ENCODE measurements at regions not wholly inside any gene's neighbourhood (a gene's known extent, or its start where the extent isn't known, plus 50 kb on each side); places are given as distances from the start of the nearest gene placed in this dataset.

GRCh38 chr4:116023049-116023448, 909.6 kb upstream of the NDST4 start:
- H3K79me1 ChIP-seq (ENCODE audit: insufficient read depth, low read depth, low read length, poor library complexity, severe bottlenecking): no peaks in the 10 kb centered on the region
- WGBS (ENCODE audit: extremely low coverage, insufficient read length, low lambda C conversion rate): no CpG with 5 or more reads among the region's 5 CpGs
- H3K27me3 ChIP-seq (ENCODE audit: insufficient read depth, low read length): no peaks in the 10 kb centered on the region
- no peak for DNase-seq
- H3K23me2 ChIP-seq (ENCODE audit: insufficient read length, low read depth, low read length, poor library complexity, severe bottlenecking): no peaks in the 10 kb centered on the region
- no peak overlapping the region for H2AFZ ChIP-seq (ENCODE audit: low read length)
- no peak overlapping the region for H3K18ac ChIP-seq (ENCODE audit: insufficient read length, low read depth, low read length)
- TF ChIP-seq, protein P1, sequence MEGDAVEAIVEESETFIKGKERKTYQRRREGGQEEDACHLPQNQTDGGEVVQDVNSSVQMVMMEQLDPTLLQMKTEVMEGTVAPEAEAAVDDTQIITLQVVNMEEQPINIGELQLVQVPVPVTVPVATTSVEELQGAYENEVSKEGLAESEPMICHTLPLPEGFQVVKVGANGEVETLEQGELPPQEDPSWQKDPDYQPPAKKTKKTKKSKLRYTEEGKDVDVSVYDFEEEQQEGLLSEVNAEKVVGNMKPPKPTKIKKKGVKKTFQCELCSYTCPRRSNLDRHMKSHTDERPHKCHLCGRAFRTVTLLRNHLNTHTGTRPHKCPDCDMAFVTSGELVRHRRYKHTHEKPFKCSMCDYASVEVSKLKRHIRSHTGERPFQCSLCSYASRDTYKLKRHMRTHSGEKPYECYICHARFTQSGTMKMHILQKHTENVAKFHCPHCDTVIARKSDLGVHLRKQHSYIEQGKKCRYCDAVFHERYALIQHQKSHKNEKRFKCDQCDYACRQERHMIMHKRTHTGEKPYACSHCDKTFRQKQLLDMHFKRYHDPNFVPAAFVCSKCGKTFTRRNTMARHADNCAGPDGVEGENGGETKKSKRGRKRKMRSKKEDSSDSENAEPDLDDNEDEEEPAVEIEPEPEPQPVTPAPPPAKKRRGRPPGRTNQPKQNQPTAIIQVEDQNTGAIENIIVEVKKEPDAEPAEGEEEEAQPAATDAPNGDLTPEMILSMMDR (conservative IDR thresholded peaks at IDR 0.05): no peak
- Mint-ChIP-seq H3K4me3 (no peak overlapping the region), H3K4me1 (peaks cover 0 to 4% of the 10 kb centered on the region in 2 experiments; a peak in 2 of 4 replicates), H3K27me3 (ENCODE audit: low read depth) (no peaks in the 10 kb centered on the region), H3K9me3 (peaks cover 32 to 41% of the 10 kb centered on the region in 2 experiments), H3K27ac (no peak overlapping the region), H3K36me3 (ENCODE audit: insufficient read depth in 1 of 3, low read depth in 3 of 3) (peaks cover 8 to 35% (median 23%) of the 10 kb centered on the region in 3 experiments)
- no peak overlapping the region for H3K4me2 ChIP-seq (ENCODE audit: insufficient read depth, insufficient read length, low read length)
- no peak overlapping the region for H2BK15ac ChIP-seq (ENCODE audit: low read depth, low read length)
- H3K23ac ChIP-seq (ENCODE audit: insufficient read length, low read depth, low read length): no peak overlapping the region
- no peak overlapping the region for H3K4ac ChIP-seq (ENCODE audit: low read depth, low read length)
- no peak overlapping the region for H2BK120ac ChIP-seq (ENCODE audit: low read depth, low read length, poor library complexity, severe bottlenecking)
- no peak overlapping the region for H2BK5ac ChIP-seq (ENCODE audit: insufficient read length, low read length)
- no peak overlapping the region for H2AK5ac ChIP-seq (ENCODE audit: insufficient read length, low read length)
- H3T11ph ChIP-seq (ENCODE audit: low read length): no peak overlapping the region
- no peaks in the 10 kb centered on the region for H4K20me1 ChIP-seq (ENCODE audit: control insufficient read depth, insufficient read depth, insufficient read length)
- H4K5ac ChIP-seq (ENCODE audit: insufficient read length, low read depth, low read length): no peak overlapping the region
- no peak overlapping the region for H3K9ac ChIP-seq (ENCODE audit: extremely low read depth, insufficient read length, low read length)
- peaks cover 2% of the 10 kb centered on the region; the same call in 1 of the 2 replicates for H3K4me1 ChIP-seq (ENCODE audit: insufficient read depth, low read length)
- H3K56ac ChIP-seq (ENCODE audit: insufficient read length, low read depth, low read length): no peak overlapping the region
- H4K8ac ChIP-seq (replicated peaks; ENCODE audit: insufficient read length, low read depth, low read length): no peak overlapping the region
- H3K27ac ChIP-seq (ENCODE audit: insufficient read length, low read depth, low read length): no peak overlapping the region
- H2BK12ac ChIP-seq (ENCODE audit: insufficient read length, low read depth, low read length): no peak overlapping the region
- no peak overlapping the region for H4K91ac ChIP-seq (ENCODE audit: insufficient read length, low read depth, low read length)
- H3K14ac ChIP-seq (ENCODE audit: insufficient read depth, low read length): no peak overlapping the region
- H3K79me2 ChIP-seq (ENCODE audit: insufficient read depth, low read length): no peaks in the 10 kb centered on the region
- H2BK20ac ChIP-seq (ENCODE audit: low read depth, low read length, poor library complexity, severe bottlenecking): no peak overlapping the region
- peaks cover 15% of the 10 kb centered on the region for H3K9me3 ChIP-seq (ENCODE audit: control insufficient read depth, low read depth, low read length)
